MM.1S (cell line): ENCODE measurements at regions not wholly inside any gene's neighbourhood (a gene's known extent, or its start where the extent isn't known, plus 50 kb on each side); places are given as distances from the start of the nearest gene placed in this dataset.

Experiments
- EZH2 ChIP-seq: fragments of 300-600 bp; sonication (generic); optimal IDR thresholded peaks from 2 replicates; pipeline ENCODE3; 2017; ENCODE audit warnings: low read depth, mild to moderate bottlenecking, antibody characterized with exemption, low read length, mixed read lengths
- TF ChIP-seq, protein P1 (sequence below): fragments of 300-600 bp; sonication (generic); IDR thresholded peaks from 2 replicates; pipeline ENCODE4 v1.5.1; 2016; ENCODE audit warnings: antibody characterized with exemption, low read length, mixed read lengths

DNA sequence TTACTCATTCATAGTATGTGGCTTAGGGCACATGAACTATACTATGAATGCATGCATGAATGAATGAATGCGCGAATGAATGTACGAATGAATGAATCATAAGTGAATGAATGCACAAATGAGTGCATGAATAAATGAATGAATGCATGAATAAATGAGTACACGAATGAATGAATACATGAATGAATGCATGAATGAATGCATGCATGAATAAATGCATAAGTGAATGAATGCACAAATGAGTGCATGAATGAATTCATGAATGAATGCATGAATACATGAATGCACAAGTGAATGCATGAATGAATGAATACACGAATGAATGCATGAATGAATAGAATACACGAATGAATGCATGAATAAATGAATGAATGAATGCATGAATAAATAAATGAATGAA is 52.5 kb upstream of the FCN1 start:
- TF ChIP-seq, protein P1, sequence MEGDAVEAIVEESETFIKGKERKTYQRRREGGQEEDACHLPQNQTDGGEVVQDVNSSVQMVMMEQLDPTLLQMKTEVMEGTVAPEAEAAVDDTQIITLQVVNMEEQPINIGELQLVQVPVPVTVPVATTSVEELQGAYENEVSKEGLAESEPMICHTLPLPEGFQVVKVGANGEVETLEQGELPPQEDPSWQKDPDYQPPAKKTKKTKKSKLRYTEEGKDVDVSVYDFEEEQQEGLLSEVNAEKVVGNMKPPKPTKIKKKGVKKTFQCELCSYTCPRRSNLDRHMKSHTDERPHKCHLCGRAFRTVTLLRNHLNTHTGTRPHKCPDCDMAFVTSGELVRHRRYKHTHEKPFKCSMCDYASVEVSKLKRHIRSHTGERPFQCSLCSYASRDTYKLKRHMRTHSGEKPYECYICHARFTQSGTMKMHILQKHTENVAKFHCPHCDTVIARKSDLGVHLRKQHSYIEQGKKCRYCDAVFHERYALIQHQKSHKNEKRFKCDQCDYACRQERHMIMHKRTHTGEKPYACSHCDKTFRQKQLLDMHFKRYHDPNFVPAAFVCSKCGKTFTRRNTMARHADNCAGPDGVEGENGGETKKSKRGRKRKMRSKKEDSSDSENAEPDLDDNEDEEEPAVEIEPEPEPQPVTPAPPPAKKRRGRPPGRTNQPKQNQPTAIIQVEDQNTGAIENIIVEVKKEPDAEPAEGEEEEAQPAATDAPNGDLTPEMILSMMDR: no peak
- no peak for TF ChIP-seq EZH2
